ENCODE measurements at regions not wholly inside any gene's neighbourhood (a gene's known extent, or its start where the extent isn't known, plus 50 kb on each side); places are given as distances from the start of the nearest gene placed in this dataset.

- no peak for TF ChIP-seq CTCF (IDR thresholded peaks at IDR 0.05; ENCODE audit: low read depth, low read length, poor library complexity, severe bottlenecking)
- TF ChIP-seq EZH2phosphoT487 (IDR thresholded peaks at IDR 0.05; ENCODE audit: borderline replicate concordance, low read length), result no peak
Measured at GRCh38 chr1:60151311-60151710, 77.7 kb upstream of the C1orf87 start.

Data from DOHH2 (cell line).